AG04450 (cell line): ENCODE measurements at regions not wholly inside any gene's neighbourhood (a gene's known extent, or its start where the extent isn't known, plus 50 kb on each side); places are given as distances from the start of the nearest gene placed in this dataset.
"Not testable (repeated sequence)": the region's sequence is repeated elsewhere in the genome, so short reads cannot be mapped to it uniquely, and the experiment has no call there.

Experiments used
- CTCF ChIA-PET: fragments of 300-600, 350-600 bp; formaldehyde crosslinking; extraction: SDS; loops from one replicate; lab custom pipeline; 2022; ENCODE audit warnings: antibody characterized with exemption, inconsistent platforms; lab: Charles Lee
- POLR2A ChIA-PET: fragments of 350-600 bp; formaldehyde crosslinking; extraction: SDS; loops from one replicate; lab custom pipeline; 2021; ENCODE audit warnings: antibody characterized with exemption, inconsistent platforms; lab: Yijun Ruan, JAX
- DNase-seq: peaks from one replicate; pipeline ENCODE4 v3.0.0-alpha.2; 2011; ENCODE audit warnings: low read depth, low spot score
- H3K27ac ChIP-seq: one replicate; pipeline ENCODE4 v1.5.1; 2012; ENCODE audit warnings: low read depth, low read length, control low read depth
- H3K27me3 ChIP-seq: one replicate; pipeline ENCODE4 v1.6.0; 2012; ENCODE audit warnings: low read length; ENCODE audit not compliant: control insufficient read depth, insufficient read depth
- H3K4me3 ChIP-seq: 2 replicates; pipeline ENCODE4 v1.5.1; 2011; ENCODE audit warnings: mild to moderate bottlenecking, low read depth, low read length, control low read depth
- H3K9me3 ChIP-seq: 2 replicates; pipeline ENCODE4 v1.5.1; 2012; ENCODE audit warnings: low read length; ENCODE audit not compliant: control insufficient read depth, insufficient read depth
- TF ChIP-seq, protein P1 (sequence below): IDR thresholded peaks from 2 replicates; pipeline ENCODE4 v1.5.1; 2011; ENCODE audit warnings: low read depth, low read length, control low read depth, inconsistent platforms

DNA sequence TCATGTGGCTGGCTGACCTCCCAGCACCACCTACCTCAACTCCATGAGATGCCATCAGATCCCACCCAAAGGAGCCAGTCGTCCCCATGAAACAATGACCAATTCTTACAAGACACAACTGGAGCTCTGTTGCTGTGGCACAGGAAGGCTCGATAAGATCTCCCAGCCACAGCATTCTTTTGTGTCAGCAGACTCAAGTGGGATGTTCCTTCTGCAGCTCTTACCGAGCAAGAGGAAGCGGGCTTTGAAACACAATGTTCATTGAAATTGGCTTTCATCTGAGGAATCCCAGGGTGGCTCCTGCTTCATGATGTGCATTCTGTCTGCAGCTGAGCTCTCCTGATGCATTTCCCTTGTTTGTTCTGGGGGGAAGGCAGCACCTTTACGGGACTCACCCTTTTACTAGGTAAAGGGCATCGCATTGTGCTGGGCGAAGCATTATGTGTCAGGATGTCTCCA is 222.0 kb upstream of the SGK1 start:
- ChIA-PET CTCF (interaction anchor here (0.8 kb wide), 1 partner anchor 295 kb away, joined by 3 read pairs; no protein-coding TSS in a partner anchor), POLR2A (no interaction called here)
- no peak for DNase-seq
- H3K27ac ChIP-seq: no peak overlapping the region
- no peaks in the 10 kb centered on the region for H3K9me3 ChIP-seq
- no peak overlapping the region for H3K4me3 ChIP-seq
- TF ChIP-seq, protein P1, sequence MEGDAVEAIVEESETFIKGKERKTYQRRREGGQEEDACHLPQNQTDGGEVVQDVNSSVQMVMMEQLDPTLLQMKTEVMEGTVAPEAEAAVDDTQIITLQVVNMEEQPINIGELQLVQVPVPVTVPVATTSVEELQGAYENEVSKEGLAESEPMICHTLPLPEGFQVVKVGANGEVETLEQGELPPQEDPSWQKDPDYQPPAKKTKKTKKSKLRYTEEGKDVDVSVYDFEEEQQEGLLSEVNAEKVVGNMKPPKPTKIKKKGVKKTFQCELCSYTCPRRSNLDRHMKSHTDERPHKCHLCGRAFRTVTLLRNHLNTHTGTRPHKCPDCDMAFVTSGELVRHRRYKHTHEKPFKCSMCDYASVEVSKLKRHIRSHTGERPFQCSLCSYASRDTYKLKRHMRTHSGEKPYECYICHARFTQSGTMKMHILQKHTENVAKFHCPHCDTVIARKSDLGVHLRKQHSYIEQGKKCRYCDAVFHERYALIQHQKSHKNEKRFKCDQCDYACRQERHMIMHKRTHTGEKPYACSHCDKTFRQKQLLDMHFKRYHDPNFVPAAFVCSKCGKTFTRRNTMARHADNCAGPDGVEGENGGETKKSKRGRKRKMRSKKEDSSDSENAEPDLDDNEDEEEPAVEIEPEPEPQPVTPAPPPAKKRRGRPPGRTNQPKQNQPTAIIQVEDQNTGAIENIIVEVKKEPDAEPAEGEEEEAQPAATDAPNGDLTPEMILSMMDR: no peak
- H3K27me3 ChIP-seq: no peaks in the 10 kb centered on the region

DNA sequence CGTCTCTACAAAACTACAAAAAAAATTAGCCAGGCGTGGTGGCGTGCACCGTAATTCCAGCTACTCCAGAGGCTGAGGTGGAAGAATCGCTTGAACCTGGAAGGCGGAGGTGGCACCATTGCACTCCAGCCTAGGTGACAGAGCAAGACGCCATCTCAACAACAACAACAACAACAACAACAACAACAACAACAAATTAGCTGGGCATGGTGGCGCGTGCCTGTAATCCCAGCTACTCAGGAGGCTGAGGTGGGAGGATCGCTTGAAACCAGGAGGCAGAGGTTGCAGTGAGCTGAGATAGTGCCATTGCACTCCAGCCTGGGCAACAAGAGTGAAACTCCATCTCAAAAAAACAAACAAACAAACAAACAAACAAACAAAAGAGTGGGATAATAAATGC is 219.9 kb upstream of the SGK1 start:
- CTCF ChIA-PET: interaction anchor here (1.4 kb wide), 1 partner anchor 13 kb away, joined by 4 read pairs; no protein-coding TSS in a partner anchor
- H3K27me3 ChIP-seq, POLR2A ChIA-PET, H3K9me3 ChIP-seq, H3K4me3 ChIP-seq, DNase-seq: not testable (repeated sequence)
- peak overlapping the region; percentile 79 for H3K27ac ChIP-seq

DNA sequence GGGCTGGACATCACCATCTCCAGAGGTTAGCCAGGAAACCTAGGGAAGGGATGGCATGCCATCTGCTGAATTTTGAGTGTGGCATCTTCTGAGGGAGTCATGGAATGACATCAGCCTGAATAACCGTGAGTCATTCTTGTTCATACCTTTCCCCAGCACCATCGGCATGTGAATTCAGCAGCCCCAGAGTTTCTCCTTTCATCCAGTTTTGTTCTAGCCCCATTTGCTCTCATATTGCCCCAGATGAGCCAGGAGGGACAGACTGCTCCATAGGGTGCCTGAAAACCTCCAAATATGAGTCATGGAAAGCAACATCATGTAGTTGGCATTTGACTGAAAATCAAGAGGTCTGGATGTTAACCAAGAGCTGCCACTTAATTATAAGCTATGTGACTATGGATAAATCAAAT is 219.2 kb upstream of the SGK1 start:
- peak; percentile 70 for DNase-seq
- ChIA-PET POLR2A (no interaction called here), CTCF (interaction anchor here (0.6 to 1.4 kb wide), 2 partner anchors 14 to 286 kb away, joined by 3 to 4 read pairs; no protein-coding TSS in a partner anchor)
- peak overlapping the region; percentile 79 for H3K27ac ChIP-seq
- H3K27me3 ChIP-seq: no peaks in the 10 kb centered on the region
- no peak overlapping the region for H3K4me3 ChIP-seq
- TF ChIP-seq, protein P1: no peak
- H3K9me3 ChIP-seq: no peaks in the 10 kb centered on the region

- DNase-seq: no peak
- H3K27me3 ChIP-seq: no peaks in the 10 kb centered on the region
- POLR2A ChIA-PET: no interaction called here
- no peak overlapping the region for H3K27ac ChIP-seq
- CTCF ChIA-PET: no interaction called here
- TF ChIP-seq, protein P1: no peak
- no peaks in the 10 kb centered on the region for H3K9me3 ChIP-seq
- no peak overlapping the region for H3K4me3 ChIP-seq
These were observed 217.9 kb upstream of the SGK1 start for GRCh38 chr6:134535831-134536230.

GRCh38 chr6:134534708-134535149 is 216.8 kb upstream of the SGK1 start:
- ChIA-PET CTCF (no interaction called here), POLR2A (no interaction called here)
- no peak for DNase-seq

More at GRCh38 chr6:134534708-134535149, 216.8 kb upstream of the SGK1 start:
- Histone ChIP-seq H3K4me3 (no peak overlapping the region), H3K9me3 (no peaks in the 10 kb centered on the region), H3K27me3 (no peaks in the 10 kb centered on the region), H3K27ac (no peak overlapping the region)
- TF ChIP-seq, protein P1: no peak
